ENCODE measurements at regions not wholly inside any gene's neighbourhood (a gene's known extent, or its start where the extent isn't known, plus 50 kb on each side); places are given as distances from the start of the nearest gene placed in this dataset.
"Not testable (repeated sequence)": the region's sequence is repeated elsewhere in the genome, so short reads cannot be mapped to it uniquely, and the experiment has no call there.

GRCh38 chr20:47979361-47980095, 194.2 kb upstream of the SULF2 start:
- not testable (repeated sequence) for TF ChIP-seq CTCF (IDR thresholded peaks at IDR 0.05; ENCODE audit: borderline replicate concordance, extremely low read depth, low read length, poor library complexity, severe bottlenecking); EZH2 (IDR thresholded peaks at IDR 0.05; ENCODE audit: borderline replicate concordance, low read depth, low read length, severe bottlenecking)
